DMS 273 treated with DMSO at 0.1 percent for 48 hours (cell line): ENCODE measurements at regions not wholly inside any gene's neighbourhood (a gene's known extent, or its start where the extent isn't known, plus 50 kb on each side); places are given as distances from the start of the nearest gene placed in this dataset.

ENCODE experiments used
- DNase-seq: peaks from one replicate; lab custom pipeline; 2025; lab: John Stamatoyannopoulos, UW

- no peak for DNase-seq
Observed at GRCh38 chr2:216553482-216554240, 55.0 kb downstream of the RPL37A start.

DNA sequence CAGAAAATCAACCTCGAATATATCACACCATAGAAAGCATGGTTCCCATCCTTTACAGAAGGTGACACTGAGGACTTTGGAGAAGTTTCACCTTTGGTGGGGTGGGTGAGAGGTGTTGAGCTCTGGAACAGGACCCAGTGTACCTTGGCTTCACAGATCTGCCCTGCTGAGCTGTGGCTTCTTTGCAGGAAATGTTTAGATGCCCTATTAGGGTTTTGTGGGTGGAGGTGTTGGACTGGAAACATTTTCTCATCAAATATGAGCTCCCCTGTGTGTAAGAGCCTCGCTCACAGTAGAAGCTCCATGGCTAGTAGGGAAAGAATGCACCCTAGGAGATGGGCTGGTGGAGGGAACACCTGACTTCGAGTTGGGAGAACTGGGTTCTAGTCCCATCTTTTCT lies 55.6 kb downstream of the RPL37A start:
- DNase-seq = no peak

DNA sequence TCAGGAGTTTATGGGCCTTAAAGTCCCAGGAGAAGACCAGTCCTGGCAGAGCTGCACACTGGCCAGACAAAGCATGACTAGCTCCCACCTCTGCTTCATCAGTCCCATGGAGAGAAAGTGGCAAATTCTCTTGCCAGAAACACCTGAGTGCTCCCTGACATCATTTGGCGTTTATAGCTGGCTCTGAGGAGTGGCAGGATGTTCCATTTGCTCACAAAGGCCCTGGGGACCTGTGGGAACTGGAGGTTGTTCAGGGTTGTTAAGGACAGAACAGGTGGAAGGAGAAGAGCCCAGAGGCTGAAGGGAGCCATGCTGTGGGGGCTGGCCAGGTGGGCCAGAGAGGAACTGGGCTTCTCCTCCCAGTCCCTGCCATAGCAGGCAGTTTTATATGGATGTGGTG lies 56.1 kb downstream of the RPL37A start:
- peak; percentile 65 for DNase-seq

GRCh38 chr2:216555274-216555673 lies 56.6 kb downstream of the RPL37A start:
- DNase-seq = peak; percentile 79

GRCh38 chr2:216556202-216556601 lies 57.6 kb downstream of the RPL37A start:
- DNase-seq = peak; percentile 41

- DNase-seq = no peak
Observed at GRCh38 chr2:216557413-216557812, 58.8 kb downstream of the RPL37A start.

- DNase-seq = no peak
Observed at GRCh38 chr2:216557820-216558219, 59.2 kb downstream of the RPL37A start.

DNA sequence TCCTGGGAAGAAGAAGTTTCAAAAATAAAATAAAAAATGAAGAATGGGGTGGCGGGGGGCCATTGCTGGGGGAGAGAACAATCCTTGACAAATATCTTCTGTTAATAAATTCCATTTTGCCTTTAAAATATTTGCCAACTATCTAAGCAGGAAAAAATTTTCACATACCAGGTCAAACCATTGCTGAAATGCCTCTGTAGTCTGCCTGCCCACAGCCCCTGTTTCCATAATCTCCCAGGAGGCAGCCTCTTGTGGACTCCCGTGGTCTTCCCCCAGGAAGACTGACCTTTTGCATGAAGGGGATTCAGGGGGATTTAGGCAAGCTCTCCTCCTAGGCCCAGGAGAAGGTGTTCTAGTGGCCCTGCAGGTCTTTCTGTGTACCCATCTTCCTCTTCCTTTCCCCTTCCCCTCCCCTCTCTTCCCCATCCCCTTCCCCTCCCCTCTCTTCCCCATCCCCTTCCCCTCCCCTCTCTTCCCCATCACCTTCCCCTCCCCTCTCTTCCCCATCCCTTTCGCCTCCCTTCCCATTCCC lies 61.0 kb downstream of the RPL37A start:
- DNase-seq = no peak

DNA sequence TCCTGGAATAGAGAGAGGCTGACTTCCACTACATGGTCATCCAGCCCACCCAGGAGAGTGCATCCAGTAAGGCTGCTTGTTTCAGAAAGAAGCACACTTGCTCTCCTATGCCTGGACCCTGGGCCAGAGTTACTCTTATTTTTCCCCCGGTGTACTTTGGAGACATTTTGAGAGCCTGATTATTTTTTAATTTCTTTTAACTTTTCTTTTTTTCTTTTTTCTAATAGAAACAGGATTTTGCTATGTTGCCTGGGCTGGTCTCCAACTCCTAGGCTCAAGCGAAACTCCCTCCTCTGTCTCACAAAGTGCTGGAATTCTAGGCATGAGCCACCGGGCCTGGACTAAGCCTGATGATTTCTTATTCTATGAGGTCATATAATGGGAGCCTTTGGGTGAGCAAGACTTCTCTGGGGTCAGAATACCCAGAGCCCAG lies 62.2 kb downstream of the RPL37A start:
- no peak for DNase-seq

DNA sequence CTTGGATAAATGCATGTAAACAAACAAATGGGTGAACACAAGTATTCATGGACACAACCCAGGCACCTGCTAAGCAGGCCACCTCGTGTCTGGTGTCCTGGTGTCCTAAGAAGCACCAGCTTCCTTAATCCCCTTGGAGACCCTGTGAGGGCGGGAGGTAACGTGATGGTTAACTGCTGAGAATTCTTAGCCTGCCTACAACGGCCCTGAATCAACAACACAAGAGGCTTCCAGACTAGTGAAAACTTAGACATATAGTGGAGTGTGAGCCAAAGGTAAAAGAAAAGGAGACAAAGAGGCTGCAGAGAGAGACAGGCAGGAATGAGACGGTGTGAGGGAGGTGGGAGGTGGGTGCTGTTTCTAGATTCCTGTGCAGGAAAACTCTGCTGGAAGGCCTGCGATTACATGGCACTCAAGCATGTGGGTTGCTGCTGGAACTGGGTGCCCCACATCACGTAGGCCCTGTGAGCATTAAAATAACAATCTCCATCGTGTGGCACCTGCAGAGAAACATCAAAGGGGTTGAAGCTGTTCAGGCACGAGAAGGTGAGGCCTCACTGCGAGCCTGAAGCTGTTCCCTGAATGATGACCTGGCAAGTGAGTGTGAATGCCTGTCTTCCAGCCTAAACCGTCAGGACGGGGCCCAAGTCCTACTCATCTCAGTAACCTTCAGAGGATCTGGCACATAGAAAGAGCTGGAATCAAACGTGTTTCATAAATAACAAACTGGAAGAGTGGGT lies 64.2 kb downstream of the RPL37A start:
- no peak for DNase-seq

DNA sequence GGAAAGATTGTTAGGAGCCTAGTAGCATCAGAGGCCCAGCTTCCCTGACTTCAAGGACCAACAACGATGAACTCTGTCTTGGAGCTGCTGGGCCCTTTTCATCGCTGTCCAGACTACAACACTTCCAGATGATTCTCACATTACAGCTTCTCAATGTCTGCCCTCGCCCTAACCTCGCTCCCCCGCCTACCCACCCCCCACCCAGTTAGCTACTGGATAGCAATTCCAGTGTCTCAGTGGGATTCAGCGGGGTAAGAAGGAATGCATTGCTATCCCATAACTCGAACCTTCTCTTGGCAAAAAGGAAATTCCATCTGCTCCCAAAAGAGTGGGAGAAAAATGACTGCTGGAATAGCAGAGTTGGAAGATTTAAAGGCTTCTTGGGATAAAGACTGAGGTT lies 65.0 kb downstream of the RPL37A start:
- DNase-seq = no peak

DNA sequence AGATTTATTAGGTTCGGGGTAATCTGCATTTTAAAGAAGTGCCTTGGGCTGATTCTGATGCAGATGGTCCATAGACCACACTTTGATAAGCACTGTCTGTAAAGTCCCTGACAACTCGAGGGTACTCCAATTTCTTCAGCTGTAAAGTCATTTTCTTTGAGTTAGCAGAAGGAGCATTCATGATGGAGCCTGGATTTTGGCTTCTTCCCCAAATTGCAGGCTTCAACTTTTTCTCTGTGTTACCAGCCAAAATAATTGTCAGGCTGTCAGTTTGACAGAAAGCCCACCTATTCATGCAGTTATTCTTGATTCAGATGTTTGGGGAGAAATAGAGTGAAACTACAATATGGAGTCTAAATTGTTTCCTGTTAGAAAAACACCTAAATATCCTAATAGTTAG lies 66.0 kb downstream of the RPL37A start:
- DNase-seq = no peak

DNA sequence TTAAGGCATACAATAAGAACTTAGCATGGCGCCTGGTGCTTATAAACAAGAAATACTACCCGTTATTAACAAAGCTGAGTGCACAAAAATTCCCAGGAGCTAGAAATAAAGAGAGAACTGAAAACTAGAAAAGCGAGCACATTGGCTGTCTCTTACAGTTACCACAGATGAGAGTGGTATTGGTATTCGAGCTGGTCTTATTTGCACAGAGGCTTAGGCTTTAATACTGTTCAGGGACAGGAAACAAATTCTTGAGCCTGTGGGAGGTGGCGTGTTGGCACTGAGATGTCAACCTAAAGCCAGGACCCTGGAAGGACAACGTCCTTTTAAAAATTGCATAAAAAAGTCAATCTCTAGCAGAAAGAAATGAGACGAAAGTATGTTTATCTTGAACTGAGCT lies 67.3 kb upstream of the IGFBP2 start:
- no peak for DNase-seq

DNA sequence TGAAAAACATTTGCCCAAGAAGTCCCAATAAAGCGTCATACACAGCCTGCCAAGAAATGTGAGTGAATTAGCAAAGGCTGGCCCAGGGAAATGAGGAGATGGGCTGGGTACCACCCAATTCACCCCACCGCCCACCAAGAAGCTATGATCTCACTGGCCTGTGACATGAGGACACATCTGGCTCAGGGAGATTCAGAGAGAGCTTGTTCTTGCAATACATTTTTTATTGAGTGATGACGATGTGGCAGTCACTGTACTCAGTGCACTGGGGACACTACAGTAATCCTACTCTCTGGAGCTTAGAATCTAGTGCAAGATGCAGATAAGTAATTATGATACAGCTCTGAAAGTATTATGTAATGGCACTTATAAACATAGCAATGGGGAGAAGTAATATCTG lies 64.6 kb upstream of the IGFBP2 start:
- no peak for DNase-seq

- DNase-seq = no peak
Observed at GRCh38 chr2:216569765-216570164, 63.5 kb upstream of the IGFBP2 start.

DNA sequence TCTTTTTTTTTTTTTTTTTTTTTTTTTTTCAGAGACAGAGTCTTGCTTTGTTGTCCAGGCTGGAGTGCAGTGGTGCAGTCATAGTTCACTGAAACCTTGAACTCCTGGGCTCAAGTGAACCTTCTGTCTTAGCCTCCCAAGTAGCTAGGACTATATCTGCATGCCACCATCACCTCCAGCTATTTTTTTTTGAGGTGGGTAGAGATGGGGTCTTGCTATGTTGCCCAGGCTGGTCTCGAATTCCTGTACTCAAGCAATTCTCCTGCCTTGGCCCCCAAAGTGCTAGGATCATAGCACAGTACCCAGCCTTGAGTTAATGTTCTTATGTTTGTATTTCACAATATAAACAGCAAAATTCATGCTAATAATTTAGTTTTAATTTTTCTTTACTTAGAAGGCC lies 62.9 kb upstream of the IGFBP2 start:
- DNase-seq = no peak

DNA sequence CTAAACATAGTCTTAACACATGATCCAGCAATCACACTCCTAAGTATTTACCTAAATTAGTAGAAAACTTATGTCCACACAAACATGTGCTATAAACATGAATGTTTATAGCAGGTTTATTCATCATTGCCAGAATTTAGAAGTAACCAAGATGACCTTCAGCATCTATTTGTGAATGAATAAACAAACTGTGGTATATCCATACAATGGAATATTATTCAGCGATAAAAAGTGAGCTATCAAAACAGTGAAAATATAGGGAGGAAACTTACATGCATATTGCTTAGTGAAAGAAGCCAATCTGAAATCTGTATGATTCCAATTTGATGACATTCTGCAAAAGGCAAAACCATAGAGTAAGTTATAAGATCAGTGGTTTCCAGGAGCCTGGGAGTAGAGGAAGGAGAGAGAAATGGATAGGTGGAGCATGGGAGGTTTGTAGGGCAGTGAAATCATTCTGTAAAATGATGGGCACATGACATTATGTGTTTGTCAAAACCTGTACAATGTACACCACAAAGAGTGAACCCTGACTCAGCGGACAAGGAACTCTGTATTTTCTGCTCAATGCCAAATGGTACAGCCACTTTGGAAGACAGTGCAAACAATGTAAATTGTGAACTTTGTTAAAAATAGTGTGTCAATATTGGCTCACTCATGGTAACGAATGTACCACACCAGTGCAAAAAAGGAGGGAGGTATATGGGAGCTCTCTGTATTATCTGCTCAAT lies 61.9 kb upstream of the IGFBP2 start:
- DNase-seq = no peak

DNA sequence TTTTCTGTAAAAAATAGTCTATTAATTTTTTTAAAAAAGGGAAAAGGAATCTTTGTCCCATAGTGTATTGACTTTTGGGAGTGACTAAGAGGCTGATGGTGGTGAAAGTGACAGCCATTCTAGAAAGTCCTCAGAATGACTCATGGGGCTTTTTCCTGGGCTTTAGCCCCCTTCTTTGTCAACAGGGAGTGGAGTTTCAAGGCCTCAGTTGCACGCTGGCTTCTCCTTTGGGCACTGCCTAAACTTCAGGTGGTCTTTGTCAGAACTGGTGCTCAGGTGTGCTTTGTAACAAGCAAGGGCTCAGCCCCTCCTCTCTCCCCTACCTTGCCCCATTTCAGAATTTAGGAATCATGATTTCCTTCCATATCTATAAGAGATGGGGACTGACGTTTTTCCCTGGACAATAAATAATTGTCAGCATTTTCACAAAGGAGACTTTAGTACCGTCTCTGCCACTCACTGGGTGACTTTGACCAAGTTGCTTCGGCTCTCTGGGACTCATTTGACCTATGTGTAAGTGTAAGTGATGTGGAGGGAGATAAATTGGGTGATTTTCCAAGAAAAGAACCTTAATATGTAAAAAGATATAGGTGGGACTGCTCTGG lies 61.2 kb upstream of the IGFBP2 start:
- DNase-seq = no peak

- no peak for DNase-seq
Observed at GRCh38 chr2:216572582-216573578, 60.3 kb upstream of the IGFBP2 start.

DNA sequence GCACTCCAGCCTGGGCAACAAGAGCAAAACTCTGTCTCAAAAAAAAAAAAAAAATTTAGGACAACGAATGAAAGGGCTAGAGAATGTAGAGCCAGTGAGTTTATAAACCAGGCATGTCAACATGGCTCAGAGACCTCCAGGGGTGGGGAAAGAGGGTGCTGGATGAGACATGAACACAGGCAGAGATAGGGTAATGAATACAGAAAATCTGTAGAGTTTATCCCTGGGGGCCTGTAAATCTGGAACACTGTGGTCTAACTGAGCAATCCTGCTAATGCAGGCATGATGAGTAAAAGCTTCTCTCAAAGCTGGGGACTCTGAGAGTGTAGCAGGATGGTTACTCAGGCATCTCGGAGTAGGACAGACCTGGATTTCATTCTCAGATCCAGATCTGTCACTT lies 59.2 kb upstream of the IGFBP2 start:
- DNase-seq = no peak

DNA sequence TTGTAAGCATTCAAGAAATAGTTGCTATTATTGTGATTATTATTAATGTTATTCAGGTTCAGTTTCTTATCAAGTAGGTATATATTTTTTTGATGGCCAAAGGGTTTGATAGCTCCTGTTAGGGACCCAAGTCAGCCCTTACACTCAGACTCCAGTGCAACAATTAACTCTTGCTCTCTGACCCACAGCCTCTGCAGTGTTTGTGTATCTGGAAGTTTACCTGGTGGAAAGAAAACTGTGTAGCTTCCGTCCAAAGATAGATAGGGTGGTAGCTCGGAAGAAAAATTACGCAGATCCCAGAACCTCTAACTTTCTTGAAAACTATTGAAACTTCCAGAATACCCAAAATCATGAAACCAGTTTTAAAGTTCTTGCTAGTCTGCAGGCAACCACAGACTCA lies 58.6 kb upstream of the IGFBP2 start:
- DNase-seq = no peak
